ENCODE measurements at regions not wholly inside any gene's neighbourhood (a gene's known extent, or its start where the extent isn't known, plus 50 kb on each side); places are given as distances from the start of the nearest gene placed in this dataset.

DNA sequence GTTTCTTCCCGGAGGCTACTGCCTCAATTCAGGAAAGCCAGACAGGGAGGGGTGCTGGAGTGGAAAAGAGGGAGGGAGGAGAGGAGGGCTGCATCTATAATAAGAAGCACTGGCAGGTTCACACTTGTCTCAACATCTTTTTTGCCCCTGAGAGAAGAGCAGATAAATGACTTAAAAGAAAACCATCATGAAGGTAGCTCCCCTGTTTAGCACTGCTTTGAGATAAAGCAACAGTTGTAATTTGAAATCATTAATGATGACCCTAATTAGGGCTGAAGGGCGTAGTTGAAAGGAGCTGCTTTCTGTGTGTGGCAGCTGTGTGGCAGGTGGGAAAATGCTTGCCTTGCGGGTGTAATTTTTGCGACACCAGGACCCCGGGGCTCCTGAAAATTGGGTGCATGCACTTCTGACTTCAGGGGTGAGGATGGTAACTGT is 222.8 kb upstream of the IL12A start:
- H3K79me2 ChIP-seq (ENCODE audit: insufficient read depth, low read length) = peaks cover 51% of the 10 kb centered on the region
- H3K4me3 ChIP-seq (ENCODE audit: insufficient read depth, low read length) = peak overlapping the region; percentile 92
- peaks cover 12% of the 10 kb centered on the region for H4K20me1 ChIP-seq (ENCODE audit: insufficient read depth, low read length)
- no peaks in the 10 kb centered on the region for H3K9me3 ChIP-seq (ENCODE audit: low read depth, low read length)
- H3K36me3 ChIP-seq (ENCODE audit: insufficient read depth, low read length) = peaks cover 6% of the 10 kb centered on the region
- peaks cover 35% of the 10 kb centered on the region for H3K4me1 ChIP-seq (ENCODE audit: insufficient read depth, low read length)
- H3K4me2 ChIP-seq (ENCODE audit: insufficient read depth, low read length) = peak overlapping the region; percentile 83
- no peaks in the 10 kb centered on the region for H3K27me3 ChIP-seq (ENCODE audit: insufficient read depth, low read length)
- no peak overlapping the region for H2AFZ ChIP-seq (ENCODE audit: low read length)
- no peak for DNase-seq (ENCODE audit: insufficient read length, low spot score, missing footprints)
- peak overlapping the region; percentile 99 for H3K27ac ChIP-seq (ENCODE audit: low read depth, low read length)
- no peak for TF ChIP-seq CTCF (IDR thresholded peaks at IDR 0.05; ENCODE audit: extremely low read depth, low read depth, low read length)

DNA sequence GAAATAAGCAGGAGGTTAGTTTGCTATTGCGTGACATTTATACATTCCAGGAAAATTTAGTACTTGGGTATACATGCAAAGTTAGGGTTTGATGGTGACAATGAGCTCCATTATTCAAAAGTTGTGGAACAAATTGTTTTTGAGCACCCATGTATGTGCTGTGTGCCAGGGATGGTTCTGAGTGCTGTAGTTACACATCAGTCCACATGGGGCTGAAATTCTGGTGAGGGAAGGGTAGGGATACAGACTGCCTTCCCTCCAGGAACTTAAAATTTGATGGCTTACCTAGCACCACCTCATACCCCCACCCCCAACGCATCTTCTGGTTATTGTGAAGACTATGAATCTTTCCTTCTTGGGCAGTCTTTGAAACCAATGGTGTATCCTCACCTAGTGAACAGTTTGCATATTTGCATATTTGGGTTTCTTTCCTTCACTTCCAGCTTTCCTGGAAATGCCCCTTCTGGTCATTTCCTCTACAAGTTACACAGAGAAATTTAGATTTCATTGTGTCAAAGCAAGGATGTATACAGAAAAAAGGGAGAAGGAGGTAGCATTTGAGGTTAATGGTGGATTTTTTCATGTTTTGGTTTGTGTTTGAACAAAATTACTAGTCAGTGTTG is 222.0 kb upstream of the IL12A start:
- H3K4me3 ChIP-seq (ENCODE audit: insufficient read depth, low read length) = peak overlapping the region; percentile 92
- H3K4me1 ChIP-seq (ENCODE audit: insufficient read depth, low read length) = peaks cover 35% of the 10 kb centered on the region
- peaks cover 12% of the 10 kb centered on the region for H4K20me1 ChIP-seq (ENCODE audit: insufficient read depth, low read length)
- H3K79me2 ChIP-seq (ENCODE audit: insufficient read depth, low read length) = peaks cover 59% of the 10 kb centered on the region
- H3K36me3 ChIP-seq (ENCODE audit: insufficient read depth, low read length) = peaks cover 6% of the 10 kb centered on the region
- peak overlapping the region; percentile 83 for H3K4me2 ChIP-seq (ENCODE audit: insufficient read depth, low read length)
- no peaks in the 10 kb centered on the region for H3K9me3 ChIP-seq (ENCODE audit: low read depth, low read length)
- peak; percentile 54 for TF ChIP-seq CTCF (IDR thresholded peaks at IDR 0.05; ENCODE audit: extremely low read depth, low read depth, low read length)
- no peak overlapping the region for H2AFZ ChIP-seq (ENCODE audit: low read length)
- peak overlapping the region; percentile 99 for H3K27ac ChIP-seq (ENCODE audit: low read depth, low read length)
- DNase-seq (ENCODE audit: insufficient read length, low spot score, missing footprints) = peak; percentile 89
- no peaks in the 10 kb centered on the region for H3K27me3 ChIP-seq (ENCODE audit: insufficient read depth, low read length)

- Histone ChIP-seq H3K4me1 (ENCODE audit: insufficient read depth, low read length) (peaks cover 38% of the 10 kb centered on the region), H3K27me3 (ENCODE audit: insufficient read depth, low read length) (no peaks in the 10 kb centered on the region), H3K9me3 (ENCODE audit: low read depth, low read length) (no peaks in the 10 kb centered on the region), H3K27ac (ENCODE audit: low read depth, low read length) (peak overlapping the region; percentile 38), H3K79me2 (ENCODE audit: insufficient read depth, low read length) (peaks cover 97% of the 10 kb centered on the region), H3K4me2 (ENCODE audit: insufficient read depth, low read length) (no peak overlapping the region), H3K36me3 (ENCODE audit: insufficient read depth, low read length) (peaks cover 6% of the 10 kb centered on the region), H2AFZ (ENCODE audit: low read length) (no peak overlapping the region), H4K20me1 (ENCODE audit: insufficient read depth, low read length) (peaks cover 17% of the 10 kb centered on the region), H3K4me3 (ENCODE audit: insufficient read depth, low read length) (no peak overlapping the region)
- DNase-seq (ENCODE audit: insufficient read length, low spot score, missing footprints) = peak; percentile 60
- no peak for TF ChIP-seq CTCF (IDR thresholded peaks at IDR 0.05; ENCODE audit: extremely low read depth, low read depth, low read length)
These were observed 217.6 kb upstream of the IL12A start for GRCh38 chr3:159770998-159771397.

- peaks cover 6% of the 10 kb centered on the region for H3K36me3 ChIP-seq (ENCODE audit: insufficient read depth, low read length)
- TF ChIP-seq CTCF (IDR thresholded peaks at IDR 0.05; ENCODE audit: extremely low read depth, low read depth, low read length) = no peak
- no peaks in the 10 kb centered on the region for H3K27me3 ChIP-seq (ENCODE audit: insufficient read depth, low read length)
- no peak overlapping the region for H2AFZ ChIP-seq (ENCODE audit: low read length)
- no peaks in the 10 kb centered on the region for H3K9me3 ChIP-seq (ENCODE audit: low read depth, low read length)
- H3K79me2 ChIP-seq (ENCODE audit: insufficient read depth, low read length) = peaks cover 97% of the 10 kb centered on the region
- H4K20me1 ChIP-seq (ENCODE audit: insufficient read depth, low read length) = peaks cover 17% of the 10 kb centered on the region
- peaks cover 38% of the 10 kb centered on the region for H3K4me1 ChIP-seq (ENCODE audit: insufficient read depth, low read length)
- no peak for DNase-seq (ENCODE audit: insufficient read length, low spot score, missing footprints)
- H3K4me3 ChIP-seq (ENCODE audit: insufficient read depth, low read length) = no peak overlapping the region
- H3K27ac ChIP-seq (ENCODE audit: low read depth, low read length) = no peak overlapping the region
- H3K4me2 ChIP-seq (ENCODE audit: insufficient read depth, low read length) = no peak overlapping the region
These were observed 216.6 kb upstream of the IL12A start for GRCh38 chr3:159771865-159772611.

Measured in osteoblast (primary cell).